ENCODE measurements at regions not wholly inside any gene's neighbourhood (a gene's known extent, or its start where the extent isn't known, plus 50 kb on each side); places are given as distances from the start of the nearest gene placed in this dataset.
"Not testable (repeated sequence)": the region's sequence is repeated elsewhere in the genome, so short reads cannot be mapped to it uniquely, and the experiment has no call there.

- not testable (repeated sequence) for TF ChIP-seq CTCF (IDR thresholded peaks at IDR 0.05; ENCODE audit: insufficient read depth, low read length); POLR2AphosphoS5 (IDR thresholded peaks at IDR 0.05; ENCODE audit: low read depth)
These were observed 474.4 kb downstream of the SPATA31A7 start for GRCh38 chr9:61664232-61664631.
